Calu3 (cell line): ENCODE measurements at regions not wholly inside any gene's neighbourhood (a gene's known extent, or its start where the extent isn't known, plus 50 kb on each side); places are given as distances from the start of the nearest gene placed in this dataset.

ENCODE experiments used
- BruUV-seq: library from RNA; stranded (reverse); fragments of 400-500 nt; replicated peaks from 2 replicates; lab custom pipeline; 2021; lab: Mats Ljungman, UMichigan
- CTCF ChIA-PET: fragments of 300-600 bp; sonication (Branson Sonifier 250); formaldehyde crosslinking; loops from one replicate; lab custom pipeline; 2022; ENCODE audit warnings: antibody characterized with exemption; lab: Charles Lee
- DNase-seq: peaks from one replicate; pipeline ENCODE4 v3.0.0; 2022
- H3K27ac Mint-ChIP-seq: one replicate; pipeline ENCODE4 v1.8.0; 2022; ENCODE audit warnings: mixed read lengths; ENCODE audit not compliant: unreplicated experiment
- H3K27me3 Mint-ChIP-seq: one replicate; pipeline ENCODE4 v1.8.0; 2022; ENCODE audit warnings: mixed read lengths; ENCODE audit not compliant: unreplicated experiment
- H3K36me3 Mint-ChIP-seq: one replicate; pipeline ENCODE4 v1.8.0; 2022; ENCODE audit warnings: mild to moderate bottlenecking, moderate library complexity, mixed read lengths; ENCODE audit not compliant: insufficient read depth, unreplicated experiment
- H3K4me1 Mint-ChIP-seq: one replicate; pipeline ENCODE4 v1.8.0; 2022; ENCODE audit warnings: mild to moderate bottlenecking, low read depth, mixed read lengths; ENCODE audit not compliant: unreplicated experiment
- H3K4me3 Mint-ChIP-seq: one replicate; pipeline ENCODE4 v1.8.0; 2022; ENCODE audit warnings: mild to moderate bottlenecking, low read depth, moderate library complexity, mixed read lengths; ENCODE audit not compliant: unreplicated experiment
- H3K9me3 Mint-ChIP-seq: one replicate; pipeline ENCODE4 v1.8.0; 2022; ENCODE audit warnings: low read depth, mixed read lengths; ENCODE audit not compliant: unreplicated experiment
- CTCF ChIP-seq: fragments of 200-600 bp; IDR thresholded peaks from one replicate; pipeline ENCODE4 v1.8.0; 2022; ENCODE audit warnings: antibody characterized with exemption; ENCODE audit not compliant: unreplicated experiment
- intact Hi-C: fragments of 100-400 bp; cut with micrococcal nuclease; formaldehyde crosslinking; loops from one replicate; pipeline ENCODE4 v1.10.0; 2022; ENCODE audit not compliant: unreplicated experiment

GRCh38 chr6:131391116-131391515 lies 181.9 kb upstream of the ARG1 start:
- H3K4me3 Mint-ChIP-seq: no peak overlapping the region
- no peak overlapping the region for H3K27ac Mint-ChIP-seq
- CTCF ChIA-PET: no interaction called here
- peaks cover 31% of the 10 kb centered on the region for H3K27me3 Mint-ChIP-seq
- no peaks in the 10 kb centered on the region for H3K4me1 Mint-ChIP-seq
- DNase-seq: no peak
- intact Hi-C loops: no loop called here
- no peak for TF ChIP-seq CTCF
- H3K9me3 Mint-ChIP-seq: peaks cover 3% of the 10 kb centered on the region
- no peaks in the 10 kb centered on the region for H3K36me3 Mint-ChIP-seq
- no TSS peak for BruUV-seq

GRCh38 chr6:131393433-131393832 lies 179.6 kb upstream of the ARG1 start:
- Mint-ChIP-seq H3K27ac (no peak overlapping the region), H3K9me3 (peaks cover 3% of the 10 kb centered on the region), H3K27me3 (peaks cover 28% of the 10 kb centered on the region), H3K4me3 (no peak overlapping the region), H3K4me1 (peaks cover 4% of the 10 kb centered on the region), H3K36me3 (no peaks in the 10 kb centered on the region)
- TF ChIP-seq CTCF: no peak
- CTCF ChIA-PET: no interaction called here
- BruUV-seq: no TSS peak
- DNase-seq: no peak
- intact Hi-C loops: no loop called here

- TF ChIP-seq CTCF: no peak
- no peak overlapping the region for H3K27ac Mint-ChIP-seq
- peaks cover 3% of the 10 kb centered on the region for H3K9me3 Mint-ChIP-seq
- no TSS peak for BruUV-seq
- peaks cover 18% of the 10 kb centered on the region for H3K4me1 Mint-ChIP-seq
- CTCF ChIA-PET: no interaction called here
- no peak for DNase-seq
- H3K27me3 Mint-ChIP-seq: peaks cover 16% of the 10 kb centered on the region
- H3K36me3 Mint-ChIP-seq: no peaks in the 10 kb centered on the region
- intact Hi-C loops: no loop called here
- no peak overlapping the region for H3K4me3 Mint-ChIP-seq
Measured at GRCh38 chr6:131394768-131395432, 178.1 kb upstream of the ARG1 start.

- peaks cover 26% of the 10 kb centered on the region for H3K4me1 Mint-ChIP-seq
- no peak overlapping the region for H3K4me3 Mint-ChIP-seq
Measured at GRCh38 chr6:131398176-131398575, 174.8 kb upstream of the ARG1 start.

More at GRCh38 chr6:131398176-131398575, 174.8 kb upstream of the ARG1 start:
- intact Hi-C loops: no loop called here
- Mint-ChIP-seq H3K36me3 (no peaks in the 10 kb centered on the region), H3K27me3 (no peaks in the 10 kb centered on the region), H3K27ac (no peak overlapping the region), H3K9me3 (peaks cover 7% of the 10 kb centered on the region)
- BruUV-seq: no TSS peak
- peak; percentile 38 for DNase-seq
- no peak for TF ChIP-seq CTCF
- CTCF ChIA-PET: no interaction called here
